Epithelial cell of esophagus (primary cell): ENCODE measurements at regions not wholly inside any gene's neighbourhood (a gene's known extent, or its start where the extent isn't known, plus 50 kb on each side); places are given as distances from the start of the nearest gene placed in this dataset.
"Not testable (repeated sequence)": the region's sequence is repeated elsewhere in the genome, so short reads cannot be mapped to it uniquely, and the experiment has no call there.

ENCODE experiments used
- DNase-seq: peaks from one replicate; pipeline ENCODE4 v3.0.0; 2010; ENCODE audit warnings: low read depth
- H3K4me3 ChIP-seq: 2 replicates; pipeline ENCODE4 v1.5.1; 2011; ENCODE audit warnings: mild to moderate bottlenecking, low read length, control low read depth
- CTCF ChIP-seq: IDR thresholded peaks from 2 replicates; pipeline ENCODE4 v1.5.1; 2011; ENCODE audit warnings: low read depth, mild to moderate bottlenecking, low read length, control low read depth, inconsistent platforms; ENCODE audit not compliant: insufficient read depth; ENCODE audit errors: missing control alignments

DNA sequence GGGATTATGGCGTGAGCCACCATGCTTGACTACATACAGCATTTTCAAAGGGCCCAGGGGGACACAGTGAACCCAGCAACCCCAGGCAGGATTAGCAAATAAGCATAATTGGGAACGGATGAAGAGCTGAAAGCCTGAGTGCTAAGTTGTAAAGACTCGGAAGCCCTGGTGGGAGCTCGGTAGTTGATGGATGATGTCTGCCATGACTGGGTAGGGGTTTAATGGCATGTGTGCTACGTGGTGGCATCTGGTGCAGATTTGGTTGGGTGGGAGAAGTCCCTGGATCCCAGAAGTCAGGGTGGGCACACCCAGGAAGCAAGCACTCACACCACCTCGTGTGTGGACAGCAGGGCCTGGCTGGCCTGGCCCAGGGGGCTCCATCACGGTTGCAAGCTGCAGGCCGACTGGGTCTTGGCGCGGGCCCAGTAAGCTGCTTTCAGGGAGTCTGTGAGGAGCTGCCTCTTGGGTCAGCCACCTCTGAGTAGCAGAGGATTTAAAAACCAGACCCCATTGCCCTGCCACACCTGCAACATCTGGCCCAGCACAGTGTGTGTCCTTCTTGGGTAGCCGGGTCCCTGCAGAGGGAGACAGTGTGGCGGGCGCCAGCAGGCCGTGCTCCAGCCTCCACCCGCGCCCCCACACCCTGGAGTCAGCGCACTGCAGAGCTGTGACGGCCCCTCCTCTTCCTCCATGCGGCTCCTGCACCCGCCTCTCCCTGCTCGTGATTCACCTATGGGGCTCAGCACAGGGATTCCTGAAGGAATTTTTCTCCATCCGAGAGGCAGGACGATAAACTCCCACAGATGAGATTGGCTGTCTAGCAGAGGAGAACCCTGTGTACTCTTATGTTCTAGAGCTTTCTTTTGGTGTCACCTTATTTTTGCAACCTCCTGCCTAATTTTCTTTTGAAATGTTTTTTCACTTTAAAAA is 159.2 kb downstream of the LAT start:
- H3K4me3 ChIP-seq = not testable (repeated sequence)
- DNase-seq = peak; percentile 6

- H3K4me3 ChIP-seq, DNase-seq: not testable (repeated sequence)
Measured at GRCh38 chr16:29142506-29142905, 157.7 kb downstream of the LAT start.

- no peak overlapping the region for H3K4me3 ChIP-seq
- no peak for TF ChIP-seq CTCF
- no peak for DNase-seq
Measured at GRCh38 chr16:29141586-29142324, 156.9 kb downstream of the LAT start.

DNA sequence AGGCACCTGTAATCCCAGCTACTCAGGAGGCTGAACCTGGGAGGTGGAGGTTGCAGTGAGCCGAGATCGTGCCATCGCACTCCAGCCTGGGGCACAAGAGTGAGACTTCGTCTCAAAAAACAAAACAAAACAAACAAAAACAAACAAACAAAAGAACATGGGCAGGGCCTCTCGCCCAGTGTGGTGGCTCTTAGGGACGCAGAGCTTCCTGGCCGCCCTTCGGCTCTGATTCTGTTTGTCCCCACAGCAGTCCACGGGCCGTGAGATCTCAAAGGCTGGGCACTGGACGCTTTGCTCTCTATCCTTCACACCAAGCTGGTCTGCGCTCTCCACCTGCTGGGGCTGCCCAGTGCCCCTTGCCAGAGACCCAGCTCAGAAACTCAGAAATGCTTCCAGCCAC is 156.3 kb downstream of the LAT start:
- H3K4me3 ChIP-seq, DNase-seq: not testable (repeated sequence)

DNA sequence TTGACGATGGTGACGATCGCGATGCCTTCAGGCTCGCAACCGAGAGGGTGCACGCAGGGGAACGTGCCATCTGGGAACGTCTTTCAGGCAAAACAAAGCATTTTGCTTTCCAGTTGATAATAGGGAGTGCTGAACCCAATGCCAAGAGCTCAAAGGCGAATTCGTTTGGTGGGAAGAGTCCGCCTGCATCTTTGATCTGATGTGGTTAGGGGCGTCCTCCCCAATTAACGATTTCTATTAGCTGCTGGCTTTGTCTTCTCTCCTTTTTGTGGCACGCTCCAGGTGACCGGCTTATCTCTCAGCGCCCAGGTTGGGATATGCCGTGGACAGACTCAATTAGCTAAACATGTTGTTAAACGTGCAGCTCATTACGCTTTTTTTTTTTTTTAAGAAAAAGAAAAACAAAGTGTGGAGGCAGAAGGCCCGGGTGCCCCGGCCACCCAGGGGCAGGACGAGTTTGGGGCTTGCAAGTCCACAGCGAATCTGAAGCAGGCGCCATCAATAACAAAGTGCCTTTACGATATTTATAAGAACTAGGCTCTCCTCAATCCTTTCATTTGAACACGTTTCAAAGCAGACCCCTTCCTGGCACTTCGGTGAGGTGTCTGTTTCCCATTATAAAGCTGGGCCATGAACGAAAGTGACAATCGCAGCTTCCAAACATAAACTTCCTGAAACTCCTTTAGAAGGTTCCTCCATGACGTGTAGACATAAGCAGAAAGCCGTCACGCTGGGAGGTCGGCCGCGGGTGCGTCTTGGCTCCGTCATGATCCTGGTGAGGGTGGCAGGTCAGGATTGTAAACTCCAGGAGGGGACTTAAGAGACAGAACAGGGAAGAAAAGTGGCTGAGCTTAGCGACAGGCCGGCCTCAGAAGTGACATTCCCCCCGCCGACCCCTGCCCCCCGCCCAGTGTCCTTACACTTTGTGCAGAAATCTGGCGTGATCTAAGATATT is 155.3 kb downstream of the LAT start:
- not testable (repeated sequence) for H3K4me3 ChIP-seq, DNase-seq

- TF ChIP-seq CTCF = no peak
- no peak for DNase-seq
- H3K4me3 ChIP-seq = no peak overlapping the region
Measured at GRCh38 chr16:29139261-29139802, 154.5 kb downstream of the LAT start.

DNA sequence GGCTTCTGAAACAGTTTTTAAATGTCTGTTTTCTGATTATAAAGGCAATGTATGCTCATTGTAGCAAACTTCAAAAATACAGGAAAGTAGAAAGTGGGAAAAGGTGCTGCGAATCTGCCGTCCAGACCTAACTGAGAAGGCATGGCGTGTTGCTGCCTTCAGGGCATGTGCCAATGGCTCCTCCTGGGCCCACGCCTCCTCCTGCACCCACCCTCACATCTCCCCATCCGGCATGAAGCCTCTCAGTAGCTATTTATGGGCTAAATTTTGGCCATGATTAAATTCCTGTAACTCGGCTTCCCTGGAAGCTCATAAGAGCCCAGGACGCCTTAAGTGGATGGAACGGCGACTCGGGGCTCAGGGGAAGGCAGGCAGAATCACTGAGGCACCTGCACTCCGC is 153.8 kb downstream of the LAT start:
- H3K4me3 ChIP-seq, DNase-seq: not testable (repeated sequence)

GRCh38 chr16:29137894-29138662 is 153.2 kb downstream of the LAT start:
- H3K4me3 ChIP-seq, DNase-seq: not testable (repeated sequence)

DNA sequence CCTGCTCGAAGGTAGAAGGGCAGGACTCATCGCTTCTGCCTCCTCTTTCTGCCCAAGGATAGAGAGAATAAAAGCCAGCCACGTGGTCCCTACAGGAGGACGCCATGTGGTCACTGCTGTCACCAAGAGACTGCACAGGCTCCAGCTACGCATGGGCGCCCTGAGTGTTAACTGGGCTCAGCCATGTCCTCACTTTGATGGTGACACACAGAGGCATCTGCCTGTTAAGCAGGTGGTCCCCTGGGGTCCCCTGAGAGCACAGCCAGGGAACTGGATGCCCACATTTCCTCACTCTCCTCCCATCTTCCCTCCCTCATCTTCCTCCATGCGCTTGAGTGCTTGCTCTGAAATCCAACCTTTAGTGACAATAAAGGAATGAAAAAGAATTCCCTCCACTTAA is 152.6 kb downstream of the LAT start:
- not testable (repeated sequence) for DNase-seq, H3K4me3 ChIP-seq

DNA sequence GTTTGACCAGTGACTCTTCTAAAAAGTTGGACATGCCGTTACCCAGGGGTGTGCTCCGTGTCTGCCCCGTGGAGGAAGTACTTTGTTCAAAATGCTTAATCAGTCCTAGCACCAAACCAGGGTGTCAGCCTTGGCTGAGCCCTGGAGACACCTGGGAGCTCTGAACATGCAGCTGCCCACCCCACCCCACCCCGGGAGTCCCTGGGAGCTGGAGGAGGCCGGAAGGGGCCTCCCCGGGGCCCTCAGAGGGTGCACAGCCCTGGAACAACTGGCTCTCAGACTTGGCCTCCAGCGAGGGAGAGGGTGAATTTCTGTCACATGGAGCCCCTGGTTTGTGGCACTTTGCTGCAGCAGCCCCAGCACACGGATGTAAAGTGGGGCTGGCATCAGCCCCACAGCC is 152.1 kb downstream of the LAT start:
- DNase-seq, H3K4me3 ChIP-seq: not testable (repeated sequence)

DNA sequence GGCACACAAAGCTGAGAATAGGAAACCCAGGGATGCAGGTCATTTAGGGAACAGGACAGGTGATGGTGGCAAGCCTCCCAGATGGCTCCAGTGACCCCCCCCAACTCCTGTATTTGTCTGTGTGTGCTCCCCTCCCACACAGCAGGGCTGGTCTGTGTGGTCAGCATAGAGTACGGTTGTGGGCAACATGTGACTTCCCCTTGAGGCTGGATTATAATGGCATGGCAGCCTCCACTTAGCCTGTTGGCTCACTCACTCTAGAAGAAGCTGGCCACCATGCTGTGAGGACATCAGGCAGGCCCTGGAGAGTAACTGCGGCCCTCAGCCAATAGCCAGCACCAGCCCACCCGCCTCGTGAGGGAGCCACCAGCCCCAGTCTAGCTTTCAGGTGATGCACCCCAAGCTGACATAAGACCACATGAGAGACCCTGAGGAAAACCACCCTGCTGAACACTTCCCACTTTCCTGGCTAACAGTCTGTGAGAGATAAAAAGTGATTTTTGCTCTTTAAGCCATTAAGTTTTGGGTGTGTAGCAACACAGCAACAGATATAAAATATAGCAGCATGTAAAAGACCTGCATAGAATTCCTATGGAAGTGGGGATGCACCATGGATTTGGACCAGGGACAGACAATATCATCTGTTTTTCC is 151.3 kb downstream of the LAT start:
- DNase-seq, H3K4me3 ChIP-seq: not testable (repeated sequence)

- DNase-seq = peak; percentile 11
- not testable (repeated sequence) for H3K4me3 ChIP-seq
Measured at GRCh38 chr16:29135098-29135497, 150.2 kb downstream of the LAT start.

GRCh38 chr16:29133681-29134430 is 149.0 kb downstream of the LAT start:
- not testable (repeated sequence) for DNase-seq, H3K4me3 ChIP-seq

GRCh38 chr16:29132869-29133268 is 148.0 kb downstream of the LAT start:
- not testable (repeated sequence) for DNase-seq, H3K4me3 ChIP-seq
